ENCODE measurements at regions not wholly inside any gene's neighbourhood (a gene's known extent, or its start where the extent isn't known, plus 50 kb on each side); places are given as distances from the start of the nearest gene placed in this dataset.
A peak's percentile ranks its signal among the peaks of the same experiment; 100 is the strongest.

DNA sequence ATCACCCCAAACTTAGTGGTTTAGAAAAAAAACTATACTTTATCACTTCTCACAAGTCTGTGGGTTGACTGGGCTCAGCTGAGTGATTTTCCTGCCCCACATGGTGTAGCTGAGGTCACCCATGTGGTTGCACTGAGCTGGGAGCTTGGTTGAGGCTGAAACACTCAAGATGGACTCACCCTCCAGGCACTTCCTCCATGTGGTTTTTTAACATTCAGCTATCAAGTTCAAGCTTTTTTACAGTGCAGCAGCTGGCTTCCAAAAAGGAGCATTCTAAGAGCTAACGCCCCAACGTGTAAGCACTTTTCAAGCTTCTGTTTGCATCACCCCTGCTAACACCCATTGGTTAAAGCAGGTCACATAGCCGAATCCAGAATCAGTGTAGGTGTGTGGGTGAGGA, 105.9 kb upstream of the CREB1 start (continued):
- TF ChIP-seq KLF16 (IDR thresholded peaks at IDR 0.05): no peak
- no peak for TF ChIP-seq ZKSCAN1 (IDR thresholded peaks at IDR 0.05; ENCODE audit: low read depth, low read length)
- TF ChIP-seq RUNX1 (IDR thresholded peaks at IDR 0.05; ENCODE audit: low read depth): no peak
- TF ChIP-seq, protein P1, sequence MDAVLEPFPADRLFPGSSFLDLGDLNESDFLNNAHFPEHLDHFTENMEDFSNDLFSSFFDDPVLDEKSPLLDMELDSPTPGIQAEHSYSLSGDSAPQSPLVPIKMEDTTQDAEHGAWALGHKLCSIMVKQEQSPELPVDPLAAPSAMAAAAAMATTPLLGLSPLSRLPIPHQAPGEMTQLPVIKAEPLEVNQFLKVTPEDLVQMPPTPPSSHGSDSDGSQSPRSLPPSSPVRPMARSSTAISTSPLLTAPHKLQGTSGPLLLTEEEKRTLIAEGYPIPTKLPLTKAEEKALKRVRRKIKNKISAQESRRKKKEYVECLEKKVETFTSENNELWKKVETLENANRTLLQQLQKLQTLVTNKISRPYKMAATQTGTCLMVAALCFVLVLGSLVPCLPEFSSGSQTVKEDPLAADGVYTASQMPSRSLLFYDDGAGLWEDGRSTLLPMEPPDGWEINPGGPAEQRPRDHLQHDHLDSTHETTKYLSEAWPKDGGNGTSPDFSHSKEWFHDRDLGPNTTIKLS (IDR thresholded peaks at IDR 0.05; ENCODE audit: borderline replicate concordance, low read depth): no peak
- TF ChIP-seq SNIP1 (IDR thresholded peaks at IDR 0.05; ENCODE audit: low read depth): no peak
- no peak for TF ChIP-seq BCOR (IDR thresholded peaks at IDR 0.05)
- TF ChIP-seq, protein P2, sequence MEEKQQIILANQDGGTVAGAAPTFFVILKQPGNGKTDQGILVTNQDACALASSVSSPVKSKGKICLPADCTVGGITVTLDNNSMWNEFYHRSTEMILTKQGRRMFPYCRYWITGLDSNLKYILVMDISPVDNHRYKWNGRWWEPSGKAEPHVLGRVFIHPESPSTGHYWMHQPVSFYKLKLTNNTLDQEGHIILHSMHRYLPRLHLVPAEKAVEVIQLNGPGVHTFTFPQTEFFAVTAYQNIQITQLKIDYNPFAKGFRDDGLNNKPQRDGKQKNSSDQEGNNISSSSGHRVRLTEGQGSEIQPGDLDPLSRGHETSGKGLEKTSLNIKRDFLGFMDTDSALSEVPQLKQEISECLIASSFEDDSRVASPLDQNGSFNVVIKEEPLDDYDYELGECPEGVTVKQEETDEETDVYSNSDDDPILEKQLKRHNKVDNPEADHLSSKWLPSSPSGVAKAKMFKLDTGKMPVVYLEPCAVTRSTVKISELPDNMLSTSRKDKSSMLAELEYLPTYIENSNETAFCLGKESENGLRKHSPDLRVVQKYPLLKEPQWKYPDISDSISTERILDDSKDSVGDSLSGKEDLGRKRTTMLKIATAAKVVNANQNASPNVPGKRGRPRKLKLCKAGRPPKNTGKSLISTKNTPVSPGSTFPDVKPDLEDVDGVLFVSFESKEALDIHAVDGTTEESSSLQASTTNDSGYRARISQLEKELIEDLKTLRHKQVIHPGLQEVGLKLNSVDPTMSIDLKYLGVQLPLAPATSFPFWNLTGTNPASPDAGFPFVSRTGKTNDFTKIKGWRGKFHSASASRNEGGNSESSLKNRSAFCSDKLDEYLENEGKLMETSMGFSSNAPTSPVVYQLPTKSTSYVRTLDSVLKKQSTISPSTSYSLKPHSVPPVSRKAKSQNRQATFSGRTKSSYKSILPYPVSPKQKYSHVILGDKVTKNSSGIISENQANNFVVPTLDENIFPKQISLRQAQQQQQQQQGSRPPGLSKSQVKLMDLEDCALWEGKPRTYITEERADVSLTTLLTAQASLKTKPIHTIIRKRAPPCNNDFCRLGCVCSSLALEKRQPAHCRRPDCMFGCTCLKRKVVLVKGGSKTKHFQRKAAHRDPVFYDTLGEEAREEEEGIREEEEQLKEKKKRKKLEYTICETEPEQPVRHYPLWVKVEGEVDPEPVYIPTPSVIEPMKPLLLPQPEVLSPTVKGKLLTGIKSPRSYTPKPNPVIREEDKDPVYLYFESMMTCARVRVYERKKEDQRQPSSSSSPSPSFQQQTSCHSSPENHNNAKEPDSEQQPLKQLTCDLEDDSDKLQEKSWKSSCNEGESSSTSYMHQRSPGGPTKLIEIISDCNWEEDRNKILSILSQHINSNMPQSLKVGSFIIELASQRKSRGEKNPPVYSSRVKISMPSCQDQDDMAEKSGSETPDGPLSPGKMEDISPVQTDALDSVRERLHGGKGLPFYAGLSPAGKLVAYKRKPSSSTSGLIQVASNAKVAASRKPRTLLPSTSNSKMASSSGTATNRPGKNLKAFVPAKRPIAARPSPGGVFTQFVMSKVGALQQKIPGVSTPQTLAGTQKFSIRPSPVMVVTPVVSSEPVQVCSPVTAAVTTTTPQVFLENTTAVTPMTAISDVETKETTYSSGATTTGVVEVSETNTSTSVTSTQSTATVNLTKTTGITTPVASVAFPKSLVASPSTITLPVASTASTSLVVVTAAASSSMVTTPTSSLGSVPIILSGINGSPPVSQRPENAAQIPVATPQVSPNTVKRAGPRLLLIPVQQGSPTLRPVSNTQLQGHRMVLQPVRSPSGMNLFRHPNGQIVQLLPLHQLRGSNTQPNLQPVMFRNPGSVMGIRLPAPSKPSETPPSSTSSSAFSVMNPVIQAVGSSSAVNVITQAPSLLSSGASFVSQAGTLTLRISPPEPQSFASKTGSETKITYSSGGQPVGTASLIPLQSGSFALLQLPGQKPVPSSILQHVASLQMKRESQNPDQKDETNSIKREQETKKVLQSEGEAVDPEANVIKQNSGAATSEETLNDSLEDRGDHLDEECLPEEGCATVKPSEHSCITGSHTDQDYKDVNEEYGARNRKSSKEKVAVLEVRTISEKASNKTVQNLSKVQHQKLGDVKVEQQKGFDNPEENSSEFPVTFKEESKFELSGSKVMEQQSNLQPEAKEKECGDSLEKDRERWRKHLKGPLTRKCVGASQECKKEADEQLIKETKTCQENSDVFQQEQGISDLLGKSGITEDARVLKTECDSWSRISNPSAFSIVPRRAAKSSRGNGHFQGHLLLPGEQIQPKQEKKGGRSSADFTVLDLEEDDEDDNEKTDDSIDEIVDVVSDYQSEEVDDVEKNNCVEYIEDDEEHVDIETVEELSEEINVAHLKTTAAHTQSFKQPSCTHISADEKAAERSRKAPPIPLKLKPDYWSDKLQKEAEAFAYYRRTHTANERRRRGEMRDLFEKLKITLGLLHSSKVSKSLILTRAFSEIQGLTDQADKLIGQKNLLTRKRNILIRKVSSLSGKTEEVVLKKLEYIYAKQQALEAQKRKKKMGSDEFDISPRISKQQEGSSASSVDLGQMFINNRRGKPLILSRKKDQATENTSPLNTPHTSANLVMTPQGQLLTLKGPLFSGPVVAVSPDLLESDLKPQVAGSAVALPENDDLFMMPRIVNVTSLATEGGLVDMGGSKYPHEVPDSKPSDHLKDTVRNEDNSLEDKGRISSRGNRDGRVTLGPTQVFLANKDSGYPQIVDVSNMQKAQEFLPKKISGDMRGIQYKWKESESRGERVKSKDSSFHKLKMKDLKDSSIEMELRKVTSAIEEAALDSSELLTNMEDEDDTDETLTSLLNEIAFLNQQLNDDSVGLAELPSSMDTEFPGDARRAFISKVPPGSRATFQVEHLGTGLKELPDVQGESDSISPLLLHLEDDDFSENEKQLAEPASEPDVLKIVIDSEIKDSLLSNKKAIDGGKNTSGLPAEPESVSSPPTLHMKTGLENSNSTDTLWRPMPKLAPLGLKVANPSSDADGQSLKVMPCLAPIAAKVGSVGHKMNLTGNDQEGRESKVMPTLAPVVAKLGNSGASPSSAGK (IDR thresholded peaks at IDR 0.05): peak; percentile 58
- TF ChIP-seq CXXC5 (CRISPR knock-in tag; IDR thresholded peaks at IDR 0.05): no peak
- no peak for TF ChIP-seq OTX1 (CRISPR knock-in tag; IDR thresholded peaks at IDR 0.05)
- TF ChIP-seq L3MBTL2 (IDR thresholded peaks at IDR 0.05): peak; percentile 32; the same call in 1 of the 2 replicates
- no peak for TF ChIP-seq NFYB (IDR thresholded peaks at IDR 0.05; ENCODE audit: extremely low read depth, insufficient read length)
- no peak for TF ChIP-seq MAFF (IDR thresholded peaks at IDR 0.05; ENCODE audit: low read length)
- TF ChIP-seq ETV5 (CRISPR knock-in tag; IDR thresholded peaks at IDR 0.05; ENCODE audit: low read depth): no peak
- TF ChIP-seq, protein P3, sequence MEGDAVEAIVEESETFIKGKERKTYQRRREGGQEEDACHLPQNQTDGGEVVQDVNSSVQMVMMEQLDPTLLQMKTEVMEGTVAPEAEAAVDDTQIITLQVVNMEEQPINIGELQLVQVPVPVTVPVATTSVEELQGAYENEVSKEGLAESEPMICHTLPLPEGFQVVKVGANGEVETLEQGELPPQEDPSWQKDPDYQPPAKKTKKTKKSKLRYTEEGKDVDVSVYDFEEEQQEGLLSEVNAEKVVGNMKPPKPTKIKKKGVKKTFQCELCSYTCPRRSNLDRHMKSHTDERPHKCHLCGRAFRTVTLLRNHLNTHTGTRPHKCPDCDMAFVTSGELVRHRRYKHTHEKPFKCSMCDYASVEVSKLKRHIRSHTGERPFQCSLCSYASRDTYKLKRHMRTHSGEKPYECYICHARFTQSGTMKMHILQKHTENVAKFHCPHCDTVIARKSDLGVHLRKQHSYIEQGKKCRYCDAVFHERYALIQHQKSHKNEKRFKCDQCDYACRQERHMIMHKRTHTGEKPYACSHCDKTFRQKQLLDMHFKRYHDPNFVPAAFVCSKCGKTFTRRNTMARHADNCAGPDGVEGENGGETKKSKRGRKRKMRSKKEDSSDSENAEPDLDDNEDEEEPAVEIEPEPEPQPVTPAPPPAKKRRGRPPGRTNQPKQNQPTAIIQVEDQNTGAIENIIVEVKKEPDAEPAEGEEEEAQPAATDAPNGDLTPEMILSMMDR (IDR thresholded peaks at IDR 0.05 in 2 of 3, conservative IDR thresholded peaks at IDR 0.05 in 1 of 3; ENCODE audit: insufficient read depth in 2 of 3, low read depth in 1 of 3, low read length in 3 of 3): no peak
- no peak for TF ChIP-seq ZC3H11A (IDR thresholded peaks at IDR 0.05; ENCODE audit: low read depth, low read length)
- TF ChIP-seq NFE2L1 (tag; IDR thresholded peaks at IDR 0.05; ENCODE audit: borderline replicate concordance, low read depth): no peak
- TF ChIP-seq ZNF75A (CRISPR knock-in tag; IDR thresholded peaks at IDR 0.05): no peak

Measured in K562 (cell line).